ENCODE measurements at regions not wholly inside any gene's neighbourhood (a gene's known extent, or its start where the extent isn't known, plus 50 kb on each side); places are given as distances from the start of the nearest gene placed in this dataset.
A peak's percentile ranks its signal among the peaks of the same experiment; 100 is the strongest.

DNA sequence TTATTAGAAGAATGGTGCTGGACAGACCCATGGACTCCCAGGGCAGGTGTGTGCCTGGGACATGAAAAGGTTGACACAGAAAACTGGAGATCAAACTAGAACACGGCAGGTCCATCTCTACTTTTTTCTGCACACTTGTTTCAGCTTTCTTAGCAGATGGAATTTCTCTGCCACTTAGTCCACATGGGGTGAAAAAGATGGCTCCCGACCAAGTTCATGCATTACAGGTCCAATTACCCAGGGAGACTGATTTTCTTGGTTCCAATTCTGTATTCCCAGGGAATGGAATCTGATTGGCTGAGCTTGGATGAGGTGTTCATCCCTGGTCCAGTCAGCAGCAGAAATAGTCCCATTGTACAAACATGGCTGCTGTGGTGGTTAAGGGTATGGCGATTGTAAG lies 238.9 kb upstream of the SRRM4 start:
- peak; percentile 60 for DNase-seq (ENCODE audit: low spot score)
- in situ Hi-C loops (cut with HindIII; ENCODE audit: low sequenced_read_pairs) = no loop called here

DNA sequence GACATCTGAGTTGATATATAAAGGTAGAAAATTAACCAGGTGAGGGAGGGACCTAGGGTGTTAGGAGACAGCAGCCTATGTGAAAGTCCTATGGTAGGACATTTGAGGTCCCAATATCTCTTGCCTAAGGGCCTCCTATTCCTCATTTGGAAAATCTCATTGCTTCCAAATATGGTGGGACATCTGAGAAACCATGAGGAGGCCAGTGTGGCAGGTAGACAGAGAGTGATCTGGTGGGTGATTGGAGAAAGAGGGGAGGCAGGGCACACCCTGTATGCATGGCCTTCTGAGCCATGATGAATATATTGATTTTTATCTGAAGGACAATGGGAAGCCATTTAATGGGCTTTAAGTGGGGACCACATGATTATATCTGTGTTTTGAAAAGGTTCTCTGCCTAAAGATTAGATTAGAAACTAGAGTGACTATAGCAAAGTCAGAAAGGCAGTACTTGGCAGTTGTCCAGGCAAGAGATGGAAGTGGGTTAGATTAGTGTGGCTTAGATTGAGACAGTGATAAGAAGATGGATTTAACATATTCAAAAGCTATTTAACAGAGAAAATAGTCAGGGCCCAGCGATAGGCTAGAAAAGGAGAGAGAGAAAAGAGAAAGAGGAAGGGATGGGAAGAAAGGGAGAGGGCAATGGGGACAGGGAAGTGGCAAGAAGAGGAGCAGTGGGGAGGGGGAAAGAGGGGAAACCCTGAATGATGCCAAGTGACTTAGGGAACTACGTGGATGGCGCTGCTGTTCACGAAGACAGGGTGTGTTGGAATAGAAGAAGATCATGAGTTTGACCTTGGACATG lies 237.2 kb upstream of the SRRM4 start:
- DNase-seq (ENCODE audit: low spot score) = no peak

DNA sequence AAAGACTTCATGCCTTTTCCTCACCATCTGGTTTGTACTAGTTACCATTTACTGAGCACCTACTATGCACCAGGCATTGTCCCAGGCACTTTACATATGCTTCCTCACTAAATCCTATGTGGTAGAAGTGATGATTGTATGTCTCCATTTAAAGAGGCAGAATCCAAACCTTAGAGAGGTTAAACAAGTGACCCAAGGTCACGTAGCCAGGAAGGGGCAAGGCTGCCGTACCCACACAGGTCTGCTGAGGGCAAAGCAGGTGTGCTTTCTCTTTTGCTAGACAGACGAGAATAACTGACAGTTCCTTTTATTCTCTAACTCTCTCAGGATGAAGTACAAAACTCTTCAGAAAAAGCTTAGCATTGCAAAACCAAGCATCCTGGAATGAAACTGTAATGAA lies 235.2 kb upstream of the SRRM4 start:
- no peak for DNase-seq (ENCODE audit: low spot score)
- in situ Hi-C loops (cut with HindIII; ENCODE audit: low sequenced_read_pairs) = no loop called here

More for the DNA sequence above, 237.2 kb upstream of the SRRM4 start:
- in situ Hi-C loops (cut with HindIII; ENCODE audit: low sequenced_read_pairs) = no loop called here

- in situ Hi-C loops (cut with HindIII; ENCODE audit: low sequenced_read_pairs) = no loop called here
- DNase-seq (ENCODE audit: low spot score) = no peak
Measured at GRCh38 chr12:118746960-118747359, 234.4 kb upstream of the SRRM4 start.

DNA sequence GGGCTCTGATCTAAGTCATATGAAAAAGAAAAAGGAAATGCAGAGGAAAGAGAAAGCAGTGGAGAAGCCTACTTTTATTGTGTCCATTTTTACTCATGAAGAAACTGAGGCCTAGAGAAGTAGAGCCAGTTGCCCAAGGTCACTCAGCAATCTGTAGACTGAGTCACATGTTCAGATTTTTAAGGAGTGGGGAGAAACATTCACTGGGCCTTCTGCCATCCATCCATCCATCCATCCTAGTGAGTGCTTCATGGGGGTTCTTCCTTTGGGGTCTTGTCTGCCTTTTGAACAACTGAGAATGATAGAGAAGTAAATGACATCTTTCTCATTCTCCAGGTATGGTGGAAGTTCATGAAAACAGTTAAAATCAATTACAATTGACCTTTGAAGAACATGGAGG lies 233.6 kb upstream of the SRRM4 start:
- in situ Hi-C loops (cut with HindIII; ENCODE audit: low sequenced_read_pairs) = no loop called here
- DNase-seq (ENCODE audit: low spot score) = no peak

- in situ Hi-C loops (cut with HindIII; ENCODE audit: low sequenced_read_pairs) = no loop called here
- no peak for DNase-seq (ENCODE audit: low spot score)
Measured at GRCh38 chr12:118748478-118749380, 232.6 kb upstream of the SRRM4 start.

DNA sequence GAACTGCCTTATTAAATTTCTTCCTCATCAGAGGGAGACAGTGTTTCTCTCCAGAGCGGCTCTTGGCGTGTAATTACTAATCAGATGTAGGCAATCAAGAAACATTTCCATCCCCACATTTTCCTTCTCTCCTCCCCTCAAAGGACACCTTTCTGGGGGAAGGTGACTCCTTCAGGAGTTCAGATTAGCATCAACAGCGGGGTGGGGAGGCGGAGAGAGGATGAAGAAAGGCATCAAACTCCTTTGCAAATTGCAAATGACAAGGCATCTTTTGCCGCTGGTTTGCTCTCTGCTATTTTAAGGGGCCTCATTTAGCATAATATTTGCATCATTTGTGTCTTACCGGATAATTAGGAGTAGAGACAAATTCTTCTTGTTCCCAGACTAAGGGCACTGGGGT lies 231.7 kb upstream of the SRRM4 start:
- in situ Hi-C loops (cut with HindIII; ENCODE audit: low sequenced_read_pairs) = no loop called here
- no peak for DNase-seq (ENCODE audit: low spot score)

DNA sequence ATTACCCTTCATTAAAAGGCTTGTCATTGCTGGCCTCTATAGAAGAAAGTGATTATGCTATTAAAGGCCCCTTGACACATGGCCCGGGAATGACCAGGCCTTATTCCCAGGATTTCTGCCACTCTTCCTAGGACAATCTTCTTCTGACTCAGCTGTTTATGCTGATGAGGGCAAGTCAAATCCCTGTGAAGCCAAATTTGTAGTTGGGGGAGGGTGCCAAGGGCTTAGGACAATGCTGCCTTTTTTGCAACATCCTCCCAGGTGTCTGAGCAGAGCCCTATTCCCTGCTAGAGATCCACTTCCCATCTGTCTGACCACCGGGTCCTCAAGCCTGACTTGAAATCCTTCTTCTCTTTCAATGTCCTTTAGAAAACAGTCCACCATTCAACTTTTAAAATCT lies 230.7 kb upstream of the SRRM4 start:
- DNase-seq (ENCODE audit: low spot score) = no peak
- in situ Hi-C loops (cut with HindIII; ENCODE audit: low sequenced_read_pairs) = no loop called here

GRCh38 chr12:118751355-118751754 lies 230.0 kb upstream of the SRRM4 start:
- in situ Hi-C loops (cut with HindIII; ENCODE audit: low sequenced_read_pairs) = no loop called here
- no peak for DNase-seq (ENCODE audit: low spot score)

GRCh38 chr12:118760623-118761022 lies 220.7 kb upstream of the SRRM4 start:
- DNase-seq (ENCODE audit: low spot score) = no peak
- in situ Hi-C loops (cut with HindIII; ENCODE audit: low sequenced_read_pairs) = no loop called here

- in situ Hi-C loops (cut with HindIII; ENCODE audit: low sequenced_read_pairs) = no loop called here
- no peak for DNase-seq (ENCODE audit: low spot score)
Measured at GRCh38 chr12:118763234-118763633, 218.1 kb upstream of the SRRM4 start.

DNA sequence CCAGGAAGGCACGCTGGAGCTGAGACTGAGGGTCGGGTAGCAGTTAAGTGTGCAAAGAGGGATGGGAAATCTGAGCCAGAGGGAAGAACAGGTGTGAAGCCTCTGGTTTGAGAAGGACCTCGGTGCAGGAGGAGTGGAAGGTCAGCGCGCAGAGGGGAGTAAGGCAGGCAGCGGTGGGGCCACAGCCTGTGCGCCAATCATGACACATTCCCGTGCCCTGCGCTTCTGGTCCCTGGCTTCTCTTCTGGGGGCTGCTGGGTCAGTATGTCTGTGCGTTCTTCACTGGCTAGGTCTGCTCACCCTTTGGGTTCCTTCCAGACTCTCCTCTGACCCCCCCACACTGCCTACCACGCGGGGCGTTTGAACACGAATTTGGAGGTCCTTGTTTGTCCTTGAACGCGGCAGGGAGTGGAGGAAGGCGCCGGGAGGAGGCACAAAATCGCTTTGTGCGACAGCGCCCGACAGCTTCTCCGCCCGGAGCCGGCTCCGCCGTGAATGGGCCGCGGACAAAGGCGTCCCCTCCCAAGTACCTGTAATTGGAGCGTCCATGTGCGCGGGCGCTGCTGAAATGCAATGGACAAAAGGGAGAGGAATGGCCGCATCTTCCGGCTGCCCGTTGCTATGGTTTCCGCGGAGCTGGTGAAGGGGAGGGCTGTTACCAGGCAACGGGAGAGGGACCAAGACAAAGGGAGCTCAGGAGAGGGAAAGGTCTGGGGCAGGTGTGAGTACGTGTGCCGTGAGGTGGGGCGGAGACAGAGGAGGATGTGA lies 207.2 kb upstream of the SRRM4 start:
- in situ Hi-C loops (cut with HindIII; ENCODE audit: low sequenced_read_pairs) = no loop called here
- peak; percentile 91 for DNase-seq (ENCODE audit: low spot score)

DNA sequence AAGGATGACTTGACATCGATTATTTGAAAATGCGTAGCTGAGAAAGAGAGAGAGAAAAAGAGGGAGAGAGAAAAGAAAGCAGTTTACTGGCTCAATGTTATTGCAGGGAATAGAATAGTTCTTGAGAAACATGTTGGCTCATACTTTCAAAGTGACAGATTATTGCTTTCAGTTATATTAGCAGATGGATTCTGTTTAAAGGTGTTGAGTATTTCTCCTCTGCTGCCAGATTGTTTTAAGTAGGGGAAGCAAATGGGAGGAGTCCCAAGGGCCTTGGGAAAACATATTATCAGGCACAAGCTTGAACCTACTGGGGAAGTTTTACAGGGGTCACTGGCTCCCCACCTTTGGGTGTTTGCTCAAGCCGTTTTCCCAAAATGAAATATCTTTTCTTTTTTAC lies 203.8 kb upstream of the SRRM4 start:
- in situ Hi-C loops (cut with HindIII; ENCODE audit: low sequenced_read_pairs) = no loop called here
- no peak for DNase-seq (ENCODE audit: low spot score)

DNA sequence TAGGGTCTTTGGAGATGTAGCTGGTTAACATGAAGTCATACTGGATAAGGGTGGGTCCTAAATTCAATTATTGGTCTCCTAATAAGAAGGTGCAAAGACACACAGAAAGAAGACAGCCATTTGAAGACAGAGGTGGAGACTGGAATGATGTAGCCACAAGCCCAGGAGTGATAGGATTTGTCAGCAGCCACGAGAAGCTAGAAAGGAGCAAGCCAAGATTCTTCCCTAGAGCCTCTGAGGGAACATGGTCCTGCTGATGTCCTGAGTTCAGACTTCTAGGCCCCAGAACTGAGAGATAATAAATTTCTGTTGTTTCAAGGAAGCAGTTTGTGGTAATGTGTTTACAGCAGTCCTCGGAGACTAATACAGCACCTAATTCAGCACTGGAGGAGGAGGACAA lies 203.3 kb upstream of the SRRM4 start:
- in situ Hi-C loops (cut with HindIII; ENCODE audit: low sequenced_read_pairs) = no loop called here
- DNase-seq (ENCODE audit: low spot score) = no peak

- in situ Hi-C loops (cut with HindIII; ENCODE audit: low sequenced_read_pairs) = no loop called here
- DNase-seq (ENCODE audit: low spot score) = no peak
Measured at GRCh38 chr12:118780939-118781338, 200.4 kb upstream of the SRRM4 start.

DNA sequence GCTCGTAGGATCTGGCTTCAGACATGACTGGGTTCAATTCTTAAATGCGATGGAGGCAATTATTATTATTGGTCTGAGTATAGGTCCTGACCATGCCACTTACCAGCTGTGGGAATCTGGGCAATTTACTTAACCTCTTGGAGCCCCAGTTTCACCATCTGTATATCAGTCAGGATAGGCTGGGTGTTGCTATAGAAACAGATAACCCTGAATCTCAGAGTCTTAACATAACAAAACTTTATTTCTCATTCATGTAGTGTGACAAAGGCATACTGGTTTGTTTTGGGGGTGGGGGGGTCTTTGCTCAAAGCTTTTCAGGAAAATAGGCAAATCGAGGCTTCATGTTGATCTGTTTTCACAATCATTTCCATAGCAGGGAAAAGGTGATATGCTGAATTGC lies 199.6 kb upstream of the SRRM4 start:
- in situ Hi-C loops (cut with HindIII; ENCODE audit: low sequenced_read_pairs) = no loop called here
- DNase-seq (ENCODE audit: low spot score) = no peak

- DNase-seq (ENCODE audit: low spot score) = no peak
- in situ Hi-C loops (cut with HindIII; ENCODE audit: low sequenced_read_pairs) = no loop called here
Measured at GRCh38 chr12:118783703-118784102, 197.6 kb upstream of the SRRM4 start.

DNA sequence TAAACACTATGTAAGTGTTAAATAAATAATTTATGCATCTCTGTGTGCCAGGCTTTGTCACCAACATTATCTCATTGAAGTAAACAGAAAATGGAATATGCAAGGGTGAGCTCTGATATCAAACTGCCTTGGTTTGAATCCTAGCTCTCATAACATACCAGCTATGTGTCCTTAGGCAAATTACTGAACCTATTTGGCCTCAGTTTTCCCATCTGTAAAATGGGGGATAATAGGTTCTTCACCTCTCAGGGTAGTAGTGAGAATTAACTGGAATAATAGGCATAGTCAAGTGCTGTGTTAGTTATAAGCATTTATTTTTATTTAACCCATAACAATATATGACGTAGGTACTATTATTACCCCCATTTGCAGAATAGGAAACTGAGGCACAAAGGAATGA lies 190.8 kb upstream of the SRRM4 start:
- no peak for DNase-seq (ENCODE audit: low spot score)
- in situ Hi-C loops (cut with HindIII; ENCODE audit: low sequenced_read_pairs) = no loop called here

DNA sequence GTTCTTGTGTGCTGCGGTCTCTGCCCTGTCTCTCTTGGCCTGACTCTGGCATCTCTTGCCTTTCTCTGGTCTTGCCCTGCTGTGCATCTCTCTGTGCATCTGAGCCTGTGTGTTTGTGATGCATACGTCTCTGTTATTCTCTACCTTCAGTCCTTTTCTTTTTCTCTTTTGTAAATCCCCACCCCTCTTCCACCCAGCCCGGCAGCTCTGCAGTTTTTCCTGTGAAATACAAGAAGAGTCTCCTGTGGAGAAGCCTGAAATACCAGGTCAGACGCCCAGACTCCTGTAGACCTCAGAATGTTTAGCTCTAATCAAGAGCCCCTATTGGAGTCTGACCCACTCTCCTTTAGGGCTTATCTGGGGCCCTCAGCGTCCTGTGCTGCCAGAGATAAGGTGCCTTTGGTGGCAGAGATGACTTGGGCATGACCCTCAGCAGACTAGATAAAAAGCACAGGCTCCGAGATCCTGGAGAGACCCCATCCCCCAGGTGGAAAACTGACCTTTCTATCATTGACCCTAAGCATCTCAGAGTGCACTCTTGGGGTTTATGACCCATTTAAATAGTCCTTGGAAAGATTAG lies 167.5 kb upstream of the SRRM4 start:
- in situ Hi-C loops (cut with HindIII; ENCODE audit: low sequenced_read_pairs) = no loop called here
- DNase-seq (ENCODE audit: low spot score) = peak; percentile 13
